ENCODE measurements at regions not wholly inside any gene's neighbourhood (a gene's known extent, or its start where the extent isn't known, plus 50 kb on each side); places are given as distances from the start of the nearest gene placed in this dataset.

DNA sequence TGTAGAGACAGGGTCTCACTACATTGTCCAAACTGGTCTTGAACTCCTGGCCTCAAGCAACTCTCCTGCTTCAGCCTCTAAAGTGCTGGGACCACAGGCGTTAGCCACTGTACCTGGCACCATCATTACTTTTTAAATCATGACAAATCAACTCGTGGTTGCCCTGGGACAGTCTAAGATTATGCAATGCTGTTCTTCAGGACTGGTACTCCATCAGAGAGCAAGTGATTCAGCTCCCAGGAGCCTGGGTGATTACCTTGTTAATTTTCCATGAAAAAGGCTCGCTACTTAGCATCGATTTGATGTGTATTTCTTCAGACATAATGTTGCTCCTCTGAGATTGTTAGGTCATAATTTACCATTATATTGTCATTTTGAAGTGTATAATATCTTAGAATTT lies 158.9 kb upstream of the STEAP4 start:
- Histone ChIP-seq H3K9ac (ENCODE audit: extremely low read depth, insufficient read length, low read length) (no peak overlapping the region), H3K27me3 (ENCODE audit: insufficient read depth, low read length) (no peaks in the 10 kb centered on the region), H3K23ac (ENCODE audit: insufficient read length, low read depth, low read length) (no peak overlapping the region), H3K23me2 (ENCODE audit: insufficient read length, low read depth, low read length, poor library complexity, severe bottlenecking) (no peaks in the 10 kb centered on the region), H3K9me3 (ENCODE audit: control insufficient read depth, low read depth, low read length) (no peaks in the 10 kb centered on the region), H2BK120ac (ENCODE audit: low read depth, low read length, poor library complexity, severe bottlenecking) (no peak overlapping the region), H3K4me1 (ENCODE audit: insufficient read depth, low read length) (no peaks in the 10 kb centered on the region), H3K4ac (ENCODE audit: low read depth, low read length) (no peak overlapping the region), H2AFZ (ENCODE audit: low read length) (no peak overlapping the region), H3K79me1 (ENCODE audit: insufficient read depth, low read depth, low read length, poor library complexity, severe bottlenecking) (no peaks in the 10 kb centered on the region), H3K79me2 (ENCODE audit: insufficient read depth, low read length) (no peaks in the 10 kb centered on the region), H2BK20ac (ENCODE audit: low read depth, low read length, poor library complexity, severe bottlenecking) (no peak overlapping the region), H3K27ac (ENCODE audit: insufficient read length, low read depth, low read length) (no peak overlapping the region), H3T11ph (ENCODE audit: low read length) (no peak overlapping the region), H3K4me2 (ENCODE audit: insufficient read depth, insufficient read length, low read length) (no peak overlapping the region), H2AK5ac (ENCODE audit: insufficient read length, low read length) (no peak overlapping the region), H4K5ac (ENCODE audit: insufficient read length, low read depth, low read length) (no peak overlapping the region), H2BK12ac (ENCODE audit: insufficient read length, low read depth, low read length) (no peak overlapping the region), H3K14ac (ENCODE audit: insufficient read depth, low read length) (no peak overlapping the region), H4K91ac (ENCODE audit: insufficient read length, low read depth, low read length) (no peak overlapping the region), H4K8ac (replicated peaks; ENCODE audit: insufficient read length, low read depth, low read length) (no peak overlapping the region), H3K18ac (ENCODE audit: insufficient read length, low read depth, low read length) (no peak overlapping the region), H4K20me1 (ENCODE audit: control insufficient read depth, insufficient read depth, insufficient read length) (no peaks in the 10 kb centered on the region), H2BK15ac (ENCODE audit: low read depth, low read length) (no peak overlapping the region), H2BK5ac (ENCODE audit: insufficient read length, low read length) (no peak overlapping the region), H3K56ac (ENCODE audit: insufficient read length, low read depth, low read length) (no peak overlapping the region)
- H3K4me3 Mint-ChIP-seq, result no peak overlapping the region
- no peaks in the 10 kb centered on the region for H3K9me3 Mint-ChIP-seq
- H3K4me1 Mint-ChIP-seq, result peaks cover 0 to 5% of the 10 kb centered on the region in 2 experiments; a peak in 2 of 4 replicates
- no peak for DNase-seq
- H3K36me3 Mint-ChIP-seq (ENCODE audit: insufficient read depth in 1 of 3, low read depth in 3 of 3), result no peaks in the 10 kb centered on the region; a peak in 1 of 7 replicates
- H3K27me3 Mint-ChIP-seq (ENCODE audit: low read depth), result no peaks in the 10 kb centered on the region
- no peak overlapping the region for H3K27ac Mint-ChIP-seq
- no CpG with 5 or more reads among the region's 4 CpGs for WGBS (ENCODE audit: extremely low coverage, insufficient read length, low lambda C conversion rate)
- TF ChIP-seq, protein P1, sequence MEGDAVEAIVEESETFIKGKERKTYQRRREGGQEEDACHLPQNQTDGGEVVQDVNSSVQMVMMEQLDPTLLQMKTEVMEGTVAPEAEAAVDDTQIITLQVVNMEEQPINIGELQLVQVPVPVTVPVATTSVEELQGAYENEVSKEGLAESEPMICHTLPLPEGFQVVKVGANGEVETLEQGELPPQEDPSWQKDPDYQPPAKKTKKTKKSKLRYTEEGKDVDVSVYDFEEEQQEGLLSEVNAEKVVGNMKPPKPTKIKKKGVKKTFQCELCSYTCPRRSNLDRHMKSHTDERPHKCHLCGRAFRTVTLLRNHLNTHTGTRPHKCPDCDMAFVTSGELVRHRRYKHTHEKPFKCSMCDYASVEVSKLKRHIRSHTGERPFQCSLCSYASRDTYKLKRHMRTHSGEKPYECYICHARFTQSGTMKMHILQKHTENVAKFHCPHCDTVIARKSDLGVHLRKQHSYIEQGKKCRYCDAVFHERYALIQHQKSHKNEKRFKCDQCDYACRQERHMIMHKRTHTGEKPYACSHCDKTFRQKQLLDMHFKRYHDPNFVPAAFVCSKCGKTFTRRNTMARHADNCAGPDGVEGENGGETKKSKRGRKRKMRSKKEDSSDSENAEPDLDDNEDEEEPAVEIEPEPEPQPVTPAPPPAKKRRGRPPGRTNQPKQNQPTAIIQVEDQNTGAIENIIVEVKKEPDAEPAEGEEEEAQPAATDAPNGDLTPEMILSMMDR (conservative IDR thresholded peaks at IDR 0.05), result no peak
